ENCODE measurements at regions not wholly inside any gene's neighbourhood (a gene's known extent, or its start where the extent isn't known, plus 50 kb on each side); places are given as distances from the start of the nearest gene placed in this dataset.

DNA sequence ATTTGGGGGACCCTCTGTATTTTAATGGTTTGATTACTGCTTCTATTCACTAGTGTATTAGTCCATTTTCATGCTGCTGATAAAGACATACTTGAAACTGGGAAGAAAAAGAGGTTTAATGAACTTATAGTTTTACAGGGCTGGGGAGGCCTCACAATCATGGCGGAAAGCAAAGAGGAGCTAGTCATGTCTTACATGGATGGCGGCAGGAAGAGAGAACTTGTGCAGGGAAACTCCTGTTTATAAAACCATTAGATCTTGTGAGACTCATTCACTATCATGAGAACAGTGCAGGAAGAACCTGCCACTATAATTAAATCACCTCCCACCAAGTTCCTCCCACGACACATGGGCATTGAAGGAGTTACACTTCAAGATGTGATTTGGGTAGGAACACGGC is 464.5 kb upstream of the RGS18 start:
- intact Hi-C loops (cut with DNase I): no loop called here
- Histone ChIP-seq H3K36me3 (no peaks in the 10 kb centered on the region), H3K27ac (no peak overlapping the region), H3K4me1 (no peaks in the 10 kb centered on the region), H3K27me3 (no peaks in the 10 kb centered on the region), H3K4me3 (no peak overlapping the region), H3K9ac (ENCODE audit: low read depth in 2 of 2, low read length in 2 of 2) (no peak overlapping the region), H3K9me3 (no peaks in the 10 kb centered on the region)
- TF ChIP-seq, protein P1, sequence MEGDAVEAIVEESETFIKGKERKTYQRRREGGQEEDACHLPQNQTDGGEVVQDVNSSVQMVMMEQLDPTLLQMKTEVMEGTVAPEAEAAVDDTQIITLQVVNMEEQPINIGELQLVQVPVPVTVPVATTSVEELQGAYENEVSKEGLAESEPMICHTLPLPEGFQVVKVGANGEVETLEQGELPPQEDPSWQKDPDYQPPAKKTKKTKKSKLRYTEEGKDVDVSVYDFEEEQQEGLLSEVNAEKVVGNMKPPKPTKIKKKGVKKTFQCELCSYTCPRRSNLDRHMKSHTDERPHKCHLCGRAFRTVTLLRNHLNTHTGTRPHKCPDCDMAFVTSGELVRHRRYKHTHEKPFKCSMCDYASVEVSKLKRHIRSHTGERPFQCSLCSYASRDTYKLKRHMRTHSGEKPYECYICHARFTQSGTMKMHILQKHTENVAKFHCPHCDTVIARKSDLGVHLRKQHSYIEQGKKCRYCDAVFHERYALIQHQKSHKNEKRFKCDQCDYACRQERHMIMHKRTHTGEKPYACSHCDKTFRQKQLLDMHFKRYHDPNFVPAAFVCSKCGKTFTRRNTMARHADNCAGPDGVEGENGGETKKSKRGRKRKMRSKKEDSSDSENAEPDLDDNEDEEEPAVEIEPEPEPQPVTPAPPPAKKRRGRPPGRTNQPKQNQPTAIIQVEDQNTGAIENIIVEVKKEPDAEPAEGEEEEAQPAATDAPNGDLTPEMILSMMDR (IDR thresholded peaks at IDR 0.05): no peak
- DNase-seq: no peak

DNA sequence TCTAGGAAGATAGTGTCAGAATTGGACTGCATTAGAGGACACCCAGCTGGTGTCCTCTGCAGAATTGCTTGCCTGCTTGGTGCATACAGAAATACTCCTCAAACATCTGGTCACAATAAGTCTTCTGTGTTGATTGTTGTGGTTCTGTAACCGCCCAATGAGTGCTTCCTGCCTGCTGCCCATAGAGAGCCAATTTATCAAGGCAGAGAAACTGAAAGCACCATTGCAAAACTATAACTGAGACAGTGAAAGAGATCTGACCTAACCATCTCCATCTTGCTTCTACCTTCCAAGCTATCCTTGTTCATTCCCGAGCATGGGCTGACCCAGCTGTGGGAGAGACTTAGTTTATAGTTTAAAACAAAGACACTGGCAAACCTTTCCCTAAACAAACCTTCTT is 462.4 kb upstream of the RGS18 start:
- DNase-seq: no peak
- Histone ChIP-seq H3K9ac (ENCODE audit: low read depth in 2 of 2, low read length in 2 of 2) (no peak overlapping the region), H3K4me1 (no peaks in the 10 kb centered on the region), H3K9me3 (no peaks in the 10 kb centered on the region), H3K4me3 (no peak overlapping the region), H3K27me3 (no peaks in the 10 kb centered on the region), H3K27ac (no peak overlapping the region), H3K36me3 (no peaks in the 10 kb centered on the region)
- intact Hi-C loops (cut with DNase I): no loop called here
- TF ChIP-seq, protein P1 (IDR thresholded peaks at IDR 0.05): no peak

DNA sequence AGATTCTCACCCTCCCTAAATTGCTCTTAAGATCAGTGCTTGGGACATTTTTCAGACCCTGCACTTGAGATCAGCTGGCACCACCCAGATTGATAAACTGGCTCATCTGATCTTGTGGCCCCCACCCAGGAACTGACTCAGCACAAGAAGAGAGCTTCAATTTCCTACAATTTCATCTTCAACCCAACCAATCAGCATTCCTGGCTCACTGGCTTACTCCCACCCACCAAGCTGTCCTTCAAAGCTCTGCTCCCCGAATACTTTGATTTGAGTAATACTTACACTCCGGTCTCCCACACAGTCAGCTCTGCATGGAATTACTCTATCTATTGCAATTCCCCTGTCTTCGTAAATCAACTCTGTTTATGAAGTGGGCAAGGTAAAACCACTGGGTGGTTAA is 461.9 kb upstream of the RGS18 start:
- no peak for DNase-seq
- Histone ChIP-seq H3K4me1 (no peaks in the 10 kb centered on the region), H3K9ac (ENCODE audit: low read depth in 2 of 2, low read length in 2 of 2) (no peak overlapping the region), H3K9me3 (no peaks in the 10 kb centered on the region), H3K4me3 (no peak overlapping the region), H3K36me3 (no peaks in the 10 kb centered on the region), H3K27me3 (no peaks in the 10 kb centered on the region), H3K27ac (no peak overlapping the region)
- intact Hi-C loops (cut with DNase I): no loop called here
- TF ChIP-seq, protein P1 (IDR thresholded peaks at IDR 0.05): no peak

DNA sequence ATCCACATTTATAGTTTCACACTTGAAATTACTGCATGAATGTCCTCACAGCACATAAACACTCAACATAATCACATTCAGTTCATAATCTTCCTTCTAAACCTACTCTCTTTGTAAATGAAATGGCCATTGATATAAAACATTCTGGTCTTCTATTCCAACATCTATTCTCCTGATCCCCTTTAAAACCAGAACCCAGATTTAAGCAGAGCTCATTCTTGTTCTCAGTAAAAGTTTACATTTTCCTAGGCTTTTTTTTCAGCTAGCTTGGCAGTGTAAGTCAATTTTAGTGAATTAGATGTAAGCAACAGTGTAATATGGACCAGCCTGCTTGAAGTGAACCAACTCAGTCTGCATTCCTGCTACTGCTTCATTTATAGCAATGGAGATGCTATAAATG is 460.7 kb upstream of the RGS18 start:
- DNase-seq: no peak
- TF ChIP-seq, protein P1 (IDR thresholded peaks at IDR 0.05): no peak
- H3K36me3 ChIP-seq: no peaks in the 10 kb centered on the region
- no peaks in the 10 kb centered on the region for H3K9me3 ChIP-seq
- intact Hi-C loops (cut with DNase I): no loop called here
- no peak overlapping the region for H3K4me3 ChIP-seq
- no peaks in the 10 kb centered on the region for H3K27me3 ChIP-seq
- H3K4me1 ChIP-seq: no peaks in the 10 kb centered on the region
- no peak overlapping the region for H3K27ac ChIP-seq
- no peak overlapping the region for H3K9ac ChIP-seq (ENCODE audit: low read depth in 2 of 2, low read length in 2 of 2)

DNA sequence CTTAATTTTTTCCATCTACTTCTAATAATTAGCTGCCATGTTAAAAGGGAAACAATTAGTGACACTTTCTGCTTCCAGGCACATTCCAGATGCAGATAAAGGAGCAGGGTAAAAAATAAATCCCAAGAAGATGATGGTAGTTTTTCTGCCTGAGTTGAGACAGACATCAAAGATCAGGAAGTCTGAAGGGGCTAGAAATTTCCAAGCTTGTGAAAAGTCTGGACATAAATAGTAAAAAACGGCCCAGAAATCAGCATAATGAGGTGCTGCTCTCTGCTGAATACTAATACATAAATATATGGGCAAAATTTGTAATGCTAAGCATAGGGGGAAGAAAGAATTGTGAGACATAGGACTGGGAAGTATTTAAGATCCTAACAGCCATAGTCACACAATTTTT is 460.0 kb upstream of the RGS18 start:
- Histone ChIP-seq H3K27me3 (no peaks in the 10 kb centered on the region), H3K4me1 (no peaks in the 10 kb centered on the region), H3K36me3 (no peaks in the 10 kb centered on the region), H3K4me3 (no peak overlapping the region), H3K9me3 (no peaks in the 10 kb centered on the region), H3K9ac (ENCODE audit: low read depth in 2 of 2, low read length in 2 of 2) (no peak overlapping the region), H3K27ac (no peak overlapping the region)
- intact Hi-C loops (cut with DNase I): no loop called here
- TF ChIP-seq, protein P1 (IDR thresholded peaks at IDR 0.05): no peak
- DNase-seq: no peak

DNA sequence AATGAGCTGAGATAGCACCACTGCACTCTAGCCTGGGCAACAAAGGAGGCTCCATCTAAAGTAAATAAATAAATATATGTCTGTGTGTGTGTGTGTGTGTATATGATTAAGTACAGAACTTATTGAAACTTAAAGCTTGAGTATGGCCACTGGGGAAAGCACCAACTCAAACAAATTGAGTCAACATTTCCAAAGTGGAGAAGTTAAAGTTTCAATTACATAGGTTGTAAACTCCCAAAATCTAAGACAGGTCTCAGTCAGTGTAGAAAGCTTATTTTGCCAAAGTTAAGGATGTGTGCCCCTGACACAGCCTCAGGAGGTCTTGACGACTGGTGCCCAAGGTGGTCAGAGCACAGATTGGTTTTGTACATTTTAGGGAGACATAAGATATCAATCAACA is 458.9 kb upstream of the RGS18 start:
- H3K9ac ChIP-seq (ENCODE audit: low read depth in 2 of 2, low read length in 2 of 2): no peak overlapping the region
- no peak overlapping the region for H3K4me3 ChIP-seq
- H3K9me3 ChIP-seq: no peaks in the 10 kb centered on the region
- DNase-seq: no peak
- no peaks in the 10 kb centered on the region for H3K27me3 ChIP-seq
- no peak overlapping the region for H3K27ac ChIP-seq
- TF ChIP-seq, protein P1 (IDR thresholded peaks at IDR 0.05): no peak
- no peaks in the 10 kb centered on the region for H3K4me1 ChIP-seq
- intact Hi-C loops (cut with DNase I): no loop called here
- H3K36me3 ChIP-seq: no peaks in the 10 kb centered on the region

Data from colonic mucosa (tissue), 4 donors.